Suppressor macrophage (primary cell): ENCODE measurements at regions not wholly inside any gene's neighbourhood (a gene's known extent, or its start where the extent isn't known, plus 50 kb on each side); places are given as distances from the start of the nearest gene placed in this dataset.

ENCODE experiments used
- DNase-seq, 4 experiments: peaks; one replicate each; pipeline ENCODE4 v3.0.0-alpha.2; 2020 to 2022

GRCh38 chr2:187943772-187944369 lies 347.8 kb upstream of the GULP1 start:
- no peak for DNase-seq

GRCh38 chr2:187949859-187950258 lies 341.8 kb upstream of the GULP1 start:
- DNase-seq = no peak

DNA sequence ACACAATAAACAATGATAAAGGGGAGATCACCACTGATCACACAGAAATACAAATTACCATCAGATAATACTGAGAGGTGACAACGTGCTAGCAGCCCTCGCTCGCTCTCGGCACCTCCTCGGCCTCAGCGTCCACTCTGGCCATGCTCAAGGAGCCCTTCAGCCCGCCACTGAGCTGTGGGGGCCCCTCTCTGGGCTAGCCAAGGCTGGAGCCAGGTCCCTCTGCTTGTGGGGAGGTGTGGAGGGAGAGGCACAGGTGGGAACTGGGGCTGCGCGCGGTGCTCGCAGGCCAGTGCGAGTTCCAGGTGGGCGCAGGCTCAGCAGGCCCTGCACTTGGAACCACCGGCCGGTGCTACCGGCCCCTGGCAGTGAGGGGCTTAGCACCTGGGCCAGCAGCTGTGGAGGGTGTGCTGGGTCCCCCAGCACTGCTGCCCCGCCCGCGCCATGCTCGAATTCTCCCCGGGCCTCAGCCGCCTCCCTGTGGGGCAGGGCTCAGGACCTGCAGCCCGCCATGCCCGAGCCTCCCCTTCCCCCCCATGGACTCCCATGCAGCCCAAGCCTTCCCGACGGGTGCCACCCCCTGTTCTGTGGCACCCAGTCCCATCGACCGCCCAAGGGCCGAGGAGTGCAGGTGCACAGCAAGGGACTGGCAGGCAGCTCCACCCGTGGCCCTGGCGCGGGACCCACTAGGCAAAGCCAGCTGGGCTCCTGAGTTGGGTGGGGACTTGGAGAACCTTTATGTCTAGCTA lies 340.0 kb upstream of the GULP1 start:
- DNase-seq = no peak

DNA sequence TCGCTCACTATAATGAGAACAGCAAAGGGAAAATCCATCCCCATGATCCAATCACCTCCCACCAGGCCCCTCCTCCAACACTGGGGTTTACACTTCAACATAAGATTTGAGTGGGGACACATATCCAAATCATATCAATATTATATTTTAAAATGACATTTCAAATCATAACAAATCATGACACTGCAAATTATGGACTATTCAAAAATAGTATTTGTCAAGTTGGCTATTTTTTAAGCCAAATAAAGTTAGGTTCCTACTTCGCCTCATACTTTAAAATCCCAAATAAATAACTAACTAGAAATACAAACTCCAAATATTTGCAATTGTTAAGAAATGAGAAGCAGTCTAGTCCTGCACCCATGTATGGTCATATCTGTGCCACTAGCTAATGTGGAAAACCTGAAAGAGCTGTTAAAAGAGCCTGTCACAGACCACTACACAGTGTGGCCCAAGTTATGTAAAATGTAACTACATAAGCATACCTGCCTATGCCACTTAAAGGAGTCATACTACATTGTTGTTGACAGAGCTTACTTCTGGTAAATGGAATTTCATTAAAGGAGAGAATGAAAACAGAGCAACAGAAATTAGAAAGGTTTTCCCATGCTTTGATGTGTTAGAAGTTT lies 334.7 kb upstream of the GULP1 start:
- no peak for DNase-seq

- DNase-seq = peak in 2 of 4 experiments; percentile 4 to 19
Observed at GRCh38 chr2:187959821-187960220, 331.9 kb upstream of the GULP1 start.

- peak in 3 of 4 experiments; percentile 9 to 36 (median 24) for DNase-seq
Observed at GRCh38 chr2:187962538-187962937, 329.1 kb upstream of the GULP1 start.

DNA sequence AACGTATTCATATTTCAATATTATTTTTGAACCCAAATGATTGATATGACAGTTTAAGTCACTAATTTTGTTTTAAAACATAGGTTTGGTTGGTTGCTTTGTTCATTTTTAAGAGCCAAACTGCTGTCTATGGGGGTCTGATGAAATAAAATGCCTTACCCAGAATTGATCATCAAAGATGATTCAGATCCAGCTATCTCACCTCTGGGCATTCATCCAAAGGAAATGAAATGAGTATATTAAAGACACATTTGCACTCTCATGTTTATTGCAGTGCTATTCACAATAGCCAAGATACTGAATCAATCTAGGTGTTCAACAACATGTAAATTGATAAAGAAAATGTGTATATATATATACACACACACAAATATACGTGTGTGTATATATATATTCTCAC lies 326.9 kb upstream of the GULP1 start:
- DNase-seq = no peak

GRCh38 chr2:187966924-187967323 lies 324.8 kb upstream of the GULP1 start:
- DNase-seq = no peak

DNA sequence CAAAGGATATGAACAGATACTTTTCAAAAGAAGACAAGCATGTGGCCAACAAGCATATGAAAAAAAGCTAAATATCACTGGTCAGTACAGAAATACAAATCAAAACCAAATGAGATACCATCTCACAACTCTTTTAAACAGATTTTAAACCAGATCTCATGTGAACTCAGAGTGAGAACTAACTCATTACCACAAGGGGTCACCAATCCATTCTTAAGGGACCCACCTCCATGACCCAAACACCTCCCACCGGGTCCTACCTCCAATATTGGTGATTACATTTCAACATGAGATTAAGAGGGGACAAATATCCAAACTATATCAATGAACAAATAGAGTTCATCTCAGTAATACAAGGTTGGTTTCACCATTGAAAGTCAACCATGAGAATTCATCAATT lies 319.8 kb upstream of the GULP1 start:
- no peak for DNase-seq

DNA sequence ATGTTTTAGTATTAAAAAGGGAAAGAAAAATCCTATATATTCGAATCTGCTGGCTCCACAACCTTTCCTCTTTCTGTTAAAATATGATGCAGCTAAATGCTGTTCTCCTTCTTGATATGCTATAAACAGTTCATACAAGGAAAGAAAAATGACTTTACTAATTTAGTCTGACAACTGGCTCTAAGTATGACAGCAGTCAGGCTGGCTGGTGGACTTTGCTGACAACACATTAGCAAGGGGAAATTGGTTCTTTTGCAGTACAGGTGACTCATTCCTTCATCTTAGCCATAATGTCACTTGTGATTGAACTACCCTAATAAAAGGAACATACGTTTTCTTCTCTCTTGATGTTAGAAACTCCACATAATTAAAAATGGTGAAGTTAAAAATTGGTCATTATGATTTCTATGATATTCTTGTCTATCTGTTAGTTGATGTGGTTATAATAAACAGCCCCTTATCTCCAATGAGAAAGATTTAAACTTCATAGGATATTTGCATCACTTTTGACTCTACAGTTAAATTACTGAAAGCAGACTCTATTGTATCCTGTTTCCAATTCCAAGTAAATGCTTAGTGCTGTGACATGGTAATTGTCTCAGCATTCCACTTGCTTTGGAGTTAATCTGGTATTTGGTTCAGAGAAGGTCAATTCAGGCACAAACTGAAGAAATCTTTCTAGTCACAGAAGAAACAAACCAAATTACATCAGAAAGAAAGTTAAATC lies 315.3 kb upstream of the GULP1 start:
- peak; percentile 40 to 73 (median 52) for DNase-seq

DNA sequence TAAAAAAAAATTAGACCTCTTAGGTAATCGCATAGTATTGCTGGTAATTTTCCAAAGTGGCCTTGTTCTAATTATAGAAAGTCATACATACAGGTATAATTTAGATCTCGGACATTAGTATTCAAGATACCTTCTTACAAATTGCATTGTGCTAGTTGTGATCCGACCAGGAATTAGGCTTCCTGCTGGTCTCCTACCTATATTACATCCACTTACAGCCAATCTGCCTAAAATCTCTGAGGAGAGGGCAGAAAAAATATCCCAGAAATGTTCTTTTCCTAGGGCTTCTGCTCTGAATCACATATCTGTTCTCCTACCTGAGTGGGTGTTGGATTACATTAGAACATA lies 314.7 kb upstream of the GULP1 start:
- DNase-seq = no peak

DNA sequence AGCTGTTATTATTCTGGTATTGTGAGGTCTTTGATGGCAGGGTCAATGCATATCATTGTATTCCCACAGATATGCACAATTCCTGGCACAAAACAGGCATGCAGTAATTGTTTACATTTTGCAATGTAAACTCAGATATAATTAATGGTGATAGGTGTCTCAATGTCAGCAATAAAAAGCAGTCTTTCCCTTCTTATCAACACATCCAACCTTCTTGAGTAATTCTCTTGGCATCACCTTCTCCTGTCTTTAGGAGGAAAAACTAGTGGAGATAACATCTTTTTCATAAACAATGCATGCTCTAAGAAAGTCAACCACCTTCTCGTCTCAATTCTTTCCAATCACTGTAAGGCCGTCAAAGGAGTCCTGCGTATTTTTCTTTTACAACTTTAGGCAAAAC lies 313.3 kb upstream of the GULP1 start:
- no peak for DNase-seq

DNA sequence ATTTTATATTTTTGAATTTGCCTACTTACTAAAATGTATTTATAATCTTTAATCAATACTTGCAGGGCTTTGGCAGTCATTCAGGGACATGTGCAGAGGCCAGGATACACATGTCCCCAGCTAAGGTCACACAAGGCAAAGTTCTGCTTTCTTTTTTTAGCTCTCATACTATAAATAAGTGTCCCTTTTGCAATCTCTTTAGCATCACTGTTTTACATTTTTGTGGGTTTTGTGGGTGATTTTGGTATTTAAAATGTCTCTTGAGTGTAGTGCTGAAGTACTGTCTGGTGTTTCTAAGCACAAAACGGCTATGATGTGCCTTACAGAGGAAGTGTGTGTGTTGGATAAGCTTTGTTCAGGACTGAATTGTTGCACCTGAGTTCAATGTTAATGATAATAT lies 309.0 kb upstream of the GULP1 start:
- DNase-seq = peak; percentile 56 to 87 (median 77)

DNA sequence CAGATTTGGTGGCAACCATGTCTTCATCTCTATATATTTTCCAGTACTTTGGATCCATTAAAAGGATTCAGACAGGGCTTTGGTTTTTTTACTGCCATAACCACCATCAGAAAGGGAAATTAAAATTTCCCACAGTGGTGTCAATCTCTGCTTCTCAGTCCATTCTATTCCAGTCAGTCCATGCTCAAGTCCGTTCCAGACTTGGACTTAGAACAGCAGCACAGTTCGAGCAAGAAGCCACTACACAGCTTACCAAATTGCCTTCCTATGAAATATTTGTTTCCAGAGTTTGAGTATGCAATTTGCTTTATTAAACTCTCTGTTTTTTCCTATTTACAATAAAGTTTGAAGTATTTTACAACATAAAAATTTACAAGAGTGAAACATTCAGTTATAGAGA lies 306.5 kb upstream of the GULP1 start:
- DNase-seq = no peak

GRCh38 chr2:187985923-187986322 lies 305.8 kb upstream of the GULP1 start:
- no peak for DNase-seq

DNA sequence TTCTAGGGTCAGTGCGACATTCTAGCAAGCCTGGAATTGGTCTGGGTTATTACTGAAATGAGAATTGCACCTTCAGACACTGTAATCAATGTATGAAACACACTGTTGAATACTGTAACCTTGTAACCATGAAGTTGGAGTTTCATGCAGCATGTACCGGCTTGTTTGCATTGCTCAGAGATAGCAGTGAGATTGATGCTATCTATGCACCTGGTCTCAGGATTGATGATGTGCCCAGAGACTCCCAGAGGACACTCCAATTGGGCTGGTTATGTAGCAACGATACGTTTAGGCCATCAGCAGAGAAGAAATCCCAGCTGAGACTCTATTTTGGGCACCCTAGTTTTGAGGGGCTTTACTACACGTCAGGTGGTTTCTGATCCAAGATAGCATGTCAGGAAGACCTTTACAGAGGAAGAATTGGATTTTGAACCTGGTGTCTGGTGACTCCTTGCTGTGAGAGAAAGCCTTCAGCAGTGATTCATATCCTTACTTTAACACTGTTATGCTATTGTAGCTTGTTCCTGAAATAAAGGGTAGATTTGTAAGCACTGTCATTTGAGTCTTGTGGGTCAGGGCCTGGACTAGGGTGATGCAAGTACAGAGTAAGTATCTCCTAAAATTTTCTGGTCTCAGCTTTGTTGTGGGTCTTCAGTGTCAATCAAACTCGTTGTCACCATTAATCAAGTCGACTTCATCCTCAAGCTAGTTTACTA lies 305.1 kb upstream of the GULP1 start:
- peak in 3 of 4 experiments; percentile 3 to 65 (median 56) for DNase-seq

- DNase-seq = no peak
Observed at GRCh38 chr2:187988348-187988747, 303.3 kb upstream of the GULP1 start.

DNA sequence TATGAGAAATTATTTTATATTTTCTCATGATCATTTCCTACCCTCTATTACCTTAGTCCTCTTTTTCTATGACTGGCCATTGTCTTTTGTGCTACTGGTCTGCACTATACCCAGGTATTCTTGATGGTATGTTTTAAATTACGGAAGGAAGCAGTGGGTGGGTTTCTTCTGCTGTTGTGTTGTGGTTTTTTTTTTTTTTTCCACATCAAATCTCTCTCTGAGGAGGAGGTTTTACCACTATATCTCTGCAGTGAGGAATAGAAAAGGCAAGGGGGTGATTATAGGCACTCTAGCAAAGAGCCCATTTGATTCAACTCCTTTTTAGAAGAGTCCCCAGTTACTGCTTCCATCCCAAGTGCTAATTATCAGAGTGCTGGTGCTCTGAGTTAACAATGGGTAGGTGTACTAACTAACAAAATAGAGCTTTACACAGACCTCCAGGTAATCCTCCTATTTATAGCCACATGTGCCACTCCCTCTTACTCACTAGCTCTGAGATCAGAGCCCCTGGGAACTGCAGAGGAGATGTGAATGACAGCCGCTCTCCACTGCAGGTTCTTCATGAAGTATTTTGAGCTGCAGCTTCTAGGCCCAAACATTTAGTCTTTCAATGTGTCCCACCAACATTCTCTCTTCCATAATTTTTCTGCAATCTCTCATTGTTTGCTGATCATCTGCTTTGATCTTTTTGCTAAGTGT lies 301.6 kb upstream of the GULP1 start:
- DNase-seq = no peak

DNA sequence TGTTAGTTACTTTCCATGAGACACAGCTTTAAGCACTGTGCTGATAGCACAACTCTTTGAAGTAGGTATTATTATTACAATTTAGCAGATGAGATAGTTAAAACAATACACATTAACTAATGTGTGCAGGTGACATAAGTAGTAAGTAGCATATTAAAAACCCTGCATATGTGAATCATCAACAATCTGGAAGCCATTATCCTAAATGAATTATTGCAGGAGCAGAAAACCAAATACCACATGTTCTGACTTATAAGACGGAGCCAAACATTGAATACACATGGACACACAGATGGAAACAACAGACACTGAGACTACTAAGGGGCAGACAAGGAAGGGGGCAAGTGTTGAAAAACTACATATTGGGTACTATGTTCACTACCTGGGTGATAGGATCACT lies 300.3 kb upstream of the GULP1 start:
- no peak for DNase-seq

DNA sequence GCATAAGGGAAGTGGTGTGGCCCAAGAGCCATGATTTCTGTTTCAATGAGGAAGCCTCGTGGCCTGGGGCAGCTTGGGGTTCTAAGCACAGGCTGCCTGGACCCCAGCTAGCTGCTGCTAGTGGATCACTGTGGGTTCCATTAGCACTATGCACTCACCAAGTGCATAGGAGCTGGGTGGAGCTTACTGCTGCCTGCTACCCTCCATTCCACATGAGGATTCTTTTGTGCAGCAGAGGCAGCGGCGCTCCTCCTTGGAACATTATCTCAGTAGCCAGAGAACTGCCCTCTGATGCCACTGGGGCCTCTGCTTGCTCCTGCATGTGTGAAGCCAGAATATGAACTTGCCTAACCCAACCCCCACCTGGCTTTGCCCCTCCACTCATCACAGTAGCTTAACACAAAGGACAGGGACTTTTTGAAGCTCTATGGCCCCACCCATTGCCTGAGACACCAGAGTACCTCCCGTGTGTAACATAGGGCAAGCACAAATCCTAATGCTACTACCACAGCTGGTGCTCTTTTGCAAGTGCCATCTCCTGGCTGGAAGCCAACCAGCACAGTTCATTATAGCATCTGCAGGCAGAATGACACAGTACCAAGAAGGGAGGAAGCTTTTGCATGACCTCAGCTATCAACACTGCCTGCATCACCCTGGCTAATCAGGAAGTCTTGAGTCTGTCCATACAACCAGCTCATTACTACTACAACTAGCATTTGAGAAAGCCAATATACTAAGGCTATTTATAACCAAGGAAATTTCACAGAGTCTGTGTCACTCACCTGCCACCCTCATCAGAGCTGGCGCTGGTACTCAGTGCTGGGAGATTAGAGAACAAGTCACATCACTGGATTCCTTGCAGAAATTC lies 297.0 kb upstream of the GULP1 start:
- DNase-seq = peak; percentile 56 to 78 (median 62)

- DNase-seq = no peak
Observed at GRCh38 chr2:187995556-187995955, 296.1 kb upstream of the GULP1 start.
